Astrocyte (in vitro differentiated cells and primary cell): ENCODE measurements at regions not wholly inside any gene's neighbourhood (a gene's known extent, or its start where the extent isn't known, plus 50 kb on each side); places are given as distances from the start of the nearest gene placed in this dataset.

Experiments
- CTCF ChIP-seq: IDR thresholded peaks from 2 replicates; pipeline ENCODE4 v1.5.1; 2011; ENCODE audit warnings: low read depth, mild to moderate bottlenecking, inconsistent platforms, low read length, moderate library complexity; ENCODE audit not compliant: insufficient read depth
- EZH2 ChIP-seq: IDR thresholded peaks from 2 replicates; pipeline ENCODE4 v1.6.1; 2012; ENCODE audit warnings: mild to moderate bottlenecking, low read length, inconsistent platforms; ENCODE audit not compliant: insufficient read depth

GRCh38 chr4:72843466-72843865, 226.1 kb downstream of the COX18 start:
- TF ChIP-seq CTCF (no peak), EZH2 (no peak)
